Tibial nerve (tissue), 4 donors: ENCODE measurements at regions not wholly inside any gene's neighbourhood (a gene's known extent, or its start where the extent isn't known, plus 50 kb on each side); places are given as distances from the start of the nearest gene placed in this dataset.

Source experiments
- DNase-seq, 2 donors: peaks; one replicate each; pipeline ENCODE4 v3.0.0-alpha.2; 2019; ENCODE audit warnings: low spot score in 2 of 2
- H3K27ac ChIP-seq, 4 donors: fragments of 200-600 bp; sonication (generic) in 3 of 4; one replicate each; pipeline ENCODE4 v1.5.1; 2017 to 2019; ENCODE audit warnings: mild to moderate bottlenecking in 1 of 4
- H3K27me3 ChIP-seq, 2 donors: fragments of 200-600 bp; sonication (generic) in 1 of 2; one replicate each; pipeline versions ENCODE4 v1.5.1 to v1.6.0; 2017 to 2019
- H3K36me3 ChIP-seq, 3 donors: fragments of 200-600 bp; sonication (generic); one replicate each; pipeline ENCODE4 v1.5.1; 2018 to 2019
- H3K4me1 ChIP-seq, 4 donors: fragments of 200-600 bp; sonication (generic) in 3 of 4; one replicate each; pipeline ENCODE4 v1.5.1; 2017 to 2019
- H3K4me3 ChIP-seq, 4 donors: fragments of 200-600 bp; sonication (generic) in 3 of 4; one replicate each; pipeline ENCODE4 v1.5.1; 2017 to 2019; ENCODE audit warnings: mild to moderate bottlenecking in 1 of 4, moderate library complexity in 1 of 4
- H3K9me3 ChIP-seq, 4 donors: fragments of 200-600 bp; sonication (generic) in 3 of 4; one replicate each; pipeline ENCODE4 v1.5.1; 2017 to 2019
- CTCF ChIP-seq, 5 experiments: fragments of 200-600 bp in 3 of 5; fragments of 450-650 bp in 2 of 5; sonication (generic) in 3 of 5; IDR thresholded peaks; one replicate each; pipeline ENCODE4 v1.5.1; 2016 to 2019; ENCODE audit warnings: antibody characterized with exemption in 5 of 5, mild to moderate bottlenecking in 3 of 5, moderate library complexity in 2 of 5
- EP300 ChIP-seq, 2 donors: sonication (generic); formaldehyde crosslinking; IDR thresholded peaks; one replicate each; pipeline ENCODE4 v1.6.1; 2017; ENCODE audit warnings: antibody characterized with exemption in 2 of 2, mild to moderate bottlenecking in 1 of 2
- POLR2A ChIP-seq, 2 donors: fragments of 450-650 bp; IDR thresholded peaks; one replicate each; pipeline ENCODE4 v1.6.1; 2017; ENCODE audit warnings: antibody characterized with exemption in 2 of 2, mild to moderate bottlenecking in 2 of 2, moderate library complexity in 2 of 2
- WGBS, 2 donors: methylation state at CpG; one replicate each; pipeline ENCODE4 v1.1.5; 2018; 5-methylcytosine and 5-hydroxymethylcytosine counted together

- DNase-seq, result no peak
- WGBS, 2 donors, result 87% methylated on average over 2 of the region's 2 CpGs
- Histone ChIP-seq H3K9me3 (no peaks in the 10 kb centered on the region), H3K27ac (no peak overlapping the region), H3K36me3 (no peaks in the 10 kb centered on the region), H3K4me1 (no peaks in the 10 kb centered on the region), H3K27me3 (no peaks in the 10 kb centered on the region), H3K4me3 (no peak overlapping the region)
- TF ChIP-seq CTCF (IDR thresholded peaks at IDR 0.05) (no peak), POLR2A (IDR thresholded peaks at IDR 0.05) (no peak), EP300 (IDR thresholded peaks at IDR 0.05) (no peak)
Observed at GRCh38 chrX:94612140-94612539, 938.1 kb downstream of the FAM133A start.

- Histone ChIP-seq H3K27me3 (no peaks in the 10 kb centered on the region), H3K36me3 (no peaks in the 10 kb centered on the region), H3K27ac (no peak overlapping the region), H3K4me3 (no peak overlapping the region), H3K4me1 (no peaks in the 10 kb centered on the region), H3K9me3 (peaks cover 0 to 6% (median 0%) of the 10 kb centered on the region in 4 donors)
- no peak for DNase-seq
- TF ChIP-seq POLR2A (IDR thresholded peaks at IDR 0.05) (no peak), CTCF (IDR thresholded peaks at IDR 0.05) (no peak), EP300 (IDR thresholded peaks at IDR 0.05) (no peak)
Observed at GRCh38 chrX:94633237-94633636, 959.2 kb downstream of the FAM133A start.

- no peak for DNase-seq
- WGBS, 2 donors, result 76 to 90% methylated on average over 3 of the region's 3 CpGs
- H3K27ac ChIP-seq, result no peak overlapping the region
- peaks cover 0 to 6% (median 0%) of the 10 kb centered on the region in 4 donors for H3K9me3 ChIP-seq
- H3K4me1 ChIP-seq, result no peaks in the 10 kb centered on the region
- no peaks in the 10 kb centered on the region for H3K36me3 ChIP-seq
- TF ChIP-seq EP300 (IDR thresholded peaks at IDR 0.05) (no peak), CTCF (IDR thresholded peaks at IDR 0.05) (no peak), POLR2A (IDR thresholded peaks at IDR 0.05) (no peak)
- H3K4me3 ChIP-seq, result no peak overlapping the region
- H3K27me3 ChIP-seq, result no peaks in the 10 kb centered on the region
Observed at GRCh38 chrX:94635003-94635402, 961.0 kb downstream of the FAM133A start.

- 70 to 75% methylated on average over 2 of the region's 2 CpGs for WGBS, 2 donors
- H3K4me3 ChIP-seq, result no peak overlapping the region
- DNase-seq, result no peak
- H3K27ac ChIP-seq, result no peak overlapping the region
- no peak for TF ChIP-seq POLR2A (IDR thresholded peaks at IDR 0.05)
- TF ChIP-seq EP300 (IDR thresholded peaks at IDR 0.05), result no peak
- TF ChIP-seq CTCF (IDR thresholded peaks at IDR 0.05), result no peak
- no peaks in the 10 kb centered on the region for H3K4me1 ChIP-seq
- no peaks in the 10 kb centered on the region for H3K36me3 ChIP-seq
- H3K9me3 ChIP-seq, result no peaks in the 10 kb centered on the region
- H3K27me3 ChIP-seq, result peaks cover 0 to 7% of the 10 kb centered on the region in 2 donors
Observed at GRCh38 chrX:94645726-94646125, 971.7 kb downstream of the FAM133A start.

GRCh38 chrX:94655180-94655579, 981.2 kb downstream of the FAM133A start:
- Histone ChIP-seq H3K4me3 (no peak overlapping the region), H3K36me3 (no peaks in the 10 kb centered on the region), H3K9me3 (no peaks in the 10 kb centered on the region), H3K27ac (no peak overlapping the region), H3K4me1 (no peaks in the 10 kb centered on the region), H3K27me3 (no peaks in the 10 kb centered on the region)
- WGBS, 2 donors, result 57 to 74% methylated on average over 1 of the region's 1 CpG
- no peak for DNase-seq
- TF ChIP-seq EP300 (IDR thresholded peaks at IDR 0.05), result no peak
- no peak for TF ChIP-seq CTCF (IDR thresholded peaks at IDR 0.05)
- TF ChIP-seq POLR2A (IDR thresholded peaks at IDR 0.05), result no peak
